ENCODE measurements at regions not wholly inside any gene's neighbourhood (a gene's known extent, or its start where the extent isn't known, plus 50 kb on each side); places are given as distances from the start of the nearest gene placed in this dataset.

- TF ChIP-seq, protein P1, sequence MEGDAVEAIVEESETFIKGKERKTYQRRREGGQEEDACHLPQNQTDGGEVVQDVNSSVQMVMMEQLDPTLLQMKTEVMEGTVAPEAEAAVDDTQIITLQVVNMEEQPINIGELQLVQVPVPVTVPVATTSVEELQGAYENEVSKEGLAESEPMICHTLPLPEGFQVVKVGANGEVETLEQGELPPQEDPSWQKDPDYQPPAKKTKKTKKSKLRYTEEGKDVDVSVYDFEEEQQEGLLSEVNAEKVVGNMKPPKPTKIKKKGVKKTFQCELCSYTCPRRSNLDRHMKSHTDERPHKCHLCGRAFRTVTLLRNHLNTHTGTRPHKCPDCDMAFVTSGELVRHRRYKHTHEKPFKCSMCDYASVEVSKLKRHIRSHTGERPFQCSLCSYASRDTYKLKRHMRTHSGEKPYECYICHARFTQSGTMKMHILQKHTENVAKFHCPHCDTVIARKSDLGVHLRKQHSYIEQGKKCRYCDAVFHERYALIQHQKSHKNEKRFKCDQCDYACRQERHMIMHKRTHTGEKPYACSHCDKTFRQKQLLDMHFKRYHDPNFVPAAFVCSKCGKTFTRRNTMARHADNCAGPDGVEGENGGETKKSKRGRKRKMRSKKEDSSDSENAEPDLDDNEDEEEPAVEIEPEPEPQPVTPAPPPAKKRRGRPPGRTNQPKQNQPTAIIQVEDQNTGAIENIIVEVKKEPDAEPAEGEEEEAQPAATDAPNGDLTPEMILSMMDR (IDR thresholded peaks at IDR 0.05; ENCODE audit: low read depth, low read length) = no peak
These were observed 501.8 kb downstream of the ENC1 start for GRCh38 chr5:74138721-74139120.

GRCh38 chr5:74136276-74136825 is 504.2 kb downstream of the ENC1 start:
- no peak overlapping the region for H3K4me3 ChIP-seq (ENCODE audit: low read depth, low read length)
- TF ChIP-seq, protein P1 (IDR thresholded peaks at IDR 0.05; ENCODE audit: low read depth, low read length) = no peak

More at GRCh38 chr5:74138721-74139120, 501.8 kb downstream of the ENC1 start:
- no peak overlapping the region for H3K4me3 ChIP-seq (ENCODE audit: low read depth, low read length)

DNA sequence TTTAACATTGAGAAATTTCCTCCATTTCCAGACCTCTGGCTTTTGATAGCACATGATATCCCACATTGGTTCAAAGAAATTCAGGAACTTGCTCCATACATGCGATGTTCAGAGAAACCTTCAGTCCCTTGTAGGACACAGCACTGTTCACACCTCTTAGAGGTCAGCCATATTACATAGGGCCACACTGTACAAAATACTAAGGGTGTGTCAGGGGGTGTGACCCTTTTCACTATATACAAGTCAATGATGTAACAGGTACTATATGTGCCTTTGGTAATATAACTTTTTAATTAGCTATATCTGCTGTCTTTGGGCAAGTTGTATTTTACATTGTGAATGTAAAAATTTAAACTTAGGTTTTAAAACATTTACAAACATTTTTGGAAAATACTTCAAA is 505.5 kb downstream of the ENC1 start:
- no peak overlapping the region for H3K4me3 ChIP-seq (ENCODE audit: low read depth, low read length)

DNA sequence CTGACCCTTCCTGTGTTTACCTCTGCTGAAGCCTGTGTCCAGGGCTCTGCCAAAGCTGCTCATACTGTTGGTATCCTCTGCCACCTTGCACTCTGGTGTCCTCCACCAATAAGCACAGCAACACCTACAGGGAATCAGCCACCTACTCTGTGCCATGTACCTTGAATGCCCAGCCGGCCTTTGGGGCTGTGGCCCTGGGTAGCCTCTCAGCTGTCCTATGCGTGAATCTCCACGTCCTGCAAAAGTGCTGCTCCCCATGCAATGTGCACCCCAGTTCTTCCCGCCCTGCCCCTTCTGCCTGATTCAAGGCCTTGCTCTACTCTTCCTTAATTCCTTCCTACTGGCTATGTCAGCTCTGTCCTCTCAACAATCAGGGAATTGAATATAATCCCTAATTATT is 506.5 kb downstream of the ARHGEF28 start:
- no peak overlapping the region for H3K4me3 ChIP-seq (ENCODE audit: low read depth, low read length)
- TF ChIP-seq, protein P1 (IDR thresholded peaks at IDR 0.05; ENCODE audit: low read depth, low read length) = no peak

More for the DNA sequence above, 505.5 kb downstream of the ENC1 start:
- TF ChIP-seq, protein P1 (IDR thresholded peaks at IDR 0.05; ENCODE audit: low read depth, low read length) = no peak

GRCh38 chr5:74131250-74131649 is 505.3 kb downstream of the ARHGEF28 start:
- TF ChIP-seq, protein P1 (IDR thresholded peaks at IDR 0.05; ENCODE audit: low read depth, low read length) = no peak

GRCh38 chr5:74130155-74130897 is 504.3 kb downstream of the ARHGEF28 start:
- TF ChIP-seq, protein P1 (IDR thresholded peaks at IDR 0.05; ENCODE audit: low read depth, low read length) = no peak
- H3K4me3 ChIP-seq (ENCODE audit: low read depth, low read length) = no peak overlapping the region

More at GRCh38 chr5:74131250-74131649, 505.3 kb downstream of the ARHGEF28 start:
- no peak overlapping the region for H3K4me3 ChIP-seq (ENCODE audit: low read depth, low read length)

Measured in WI38 (cell line).